ENCODE measurements at regions not wholly inside any gene's neighbourhood (a gene's known extent, or its start where the extent isn't known, plus 50 kb on each side); places are given as distances from the start of the nearest gene placed in this dataset.

GRCh38 chr3:24545887-24546286 lies 51.2 kb upstream of the THRB start:
- no peak for TF ChIP-seq CTCF (IDR thresholded peaks at IDR 0.05)
- Mint-ChIP-seq H3K27ac (no peak overlapping the region), H3K4me1 (ENCODE audit: low read depth) (no peaks in the 10 kb centered on the region), H3K27me3 (peaks cover 1% of the 10 kb centered on the region), H3K9me3 (no peaks in the 10 kb centered on the region), H3K36me3 (ENCODE audit: low read depth) (no peaks in the 10 kb centered on the region), H3K4me3 (no peak overlapping the region)
- intact Hi-C loops (cut with micrococcal nuclease), result no loop called here
- ChIA-PET POLR2A (no interaction called here), CTCF (no interaction called here)
- DNase-seq (no peak), ATAC-seq (no peak)

- Mint-ChIP-seq H3K36me3 (ENCODE audit: low read depth) (no peaks in the 10 kb centered on the region), H3K9me3 (no peaks in the 10 kb centered on the region), H3K4me1 (ENCODE audit: low read depth) (no peaks in the 10 kb centered on the region), H3K27me3 (peaks cover 1% of the 10 kb centered on the region), H3K4me3 (no peak overlapping the region), H3K27ac (no peak overlapping the region)
- ChIA-PET POLR2A (no interaction called here), CTCF (no interaction called here)
- DNase-seq (no peak), ATAC-seq (no peak)
- intact Hi-C loops (cut with micrococcal nuclease), result no loop called here
- no peak for TF ChIP-seq CTCF (IDR thresholded peaks at IDR 0.05)
These were observed 53.6 kb upstream of the THRB start for GRCh38 chr3:24548278-24548677.

- H3K4me1 Mint-ChIP-seq (ENCODE audit: low read depth), result no peaks in the 10 kb centered on the region
- no peaks in the 10 kb centered on the region for H3K9me3 Mint-ChIP-seq
- H3K4me3 Mint-ChIP-seq, result no peak overlapping the region
- H3K27me3 Mint-ChIP-seq, result peaks cover 1% of the 10 kb centered on the region
- DNase-seq, result no peak
- no peaks in the 10 kb centered on the region for H3K36me3 Mint-ChIP-seq (ENCODE audit: low read depth)
- TF ChIP-seq CTCF (IDR thresholded peaks at IDR 0.05), result no peak
- CTCF ChIA-PET, result no interaction called here
- ATAC-seq, result no peak
- intact Hi-C loops (cut with micrococcal nuclease), result no loop called here
- no peak overlapping the region for H3K27ac Mint-ChIP-seq
- POLR2A ChIA-PET, result no interaction called here
These were observed 55.9 kb upstream of the THRB start for GRCh38 chr3:24550588-24550987.

- no peaks in the 10 kb centered on the region for H3K9me3 Mint-ChIP-seq
- H3K27ac Mint-ChIP-seq, result no peak overlapping the region
- DNase-seq (no peak), ATAC-seq (no peak)
- H3K36me3 Mint-ChIP-seq (ENCODE audit: low read depth), result no peaks in the 10 kb centered on the region
- intact Hi-C loops (cut with micrococcal nuclease), result no loop called here
- H3K27me3 Mint-ChIP-seq, result peaks cover 3% of the 10 kb centered on the region
- no peak for TF ChIP-seq CTCF (IDR thresholded peaks at IDR 0.05)
- ChIA-PET CTCF (no interaction called here), POLR2A (no interaction called here)
- H3K4me3 Mint-ChIP-seq, result no peak overlapping the region
- no peaks in the 10 kb centered on the region for H3K4me1 Mint-ChIP-seq (ENCODE audit: low read depth)
These were observed 57.0 kb upstream of the THRB start for GRCh38 chr3:24551626-24552025.

- H3K4me1 Mint-ChIP-seq (ENCODE audit: low read depth), result no peaks in the 10 kb centered on the region
- no peak overlapping the region for H3K27ac Mint-ChIP-seq
- POLR2A ChIA-PET, result no interaction called here
These were observed 68.2 kb upstream of the THRB start for GRCh38 chr3:24562895-24563294.

More at GRCh38 chr3:24562895-24563294, 68.2 kb upstream of the THRB start:
- peaks cover 3% of the 10 kb centered on the region for H3K9me3 Mint-ChIP-seq
- no peak for TF ChIP-seq CTCF (IDR thresholded peaks at IDR 0.05)
- CTCF ChIA-PET, result no interaction called here
- no peak overlapping the region for H3K4me3 Mint-ChIP-seq
- no peaks in the 10 kb centered on the region for H3K27me3 Mint-ChIP-seq
- intact Hi-C loops (cut with micrococcal nuclease), result no loop called here
- no peaks in the 10 kb centered on the region for H3K36me3 Mint-ChIP-seq (ENCODE audit: low read depth)
- DNase-seq (no peak), ATAC-seq (no peak)

Measured in activated CD8-positive, alpha-beta T cell treated with anti-CD3 and anti-CD28 coated beads for 36 hours (primary cell).